22Rv1 (cell line): ENCODE measurements at regions not wholly inside any gene's neighbourhood (a gene's known extent, or its start where the extent isn't known, plus 50 kb on each side); places are given as distances from the start of the nearest gene placed in this dataset.

Experiments used
- ZFX ChIP-seq: fragments of 450-650 bp; IDR thresholded peaks from 2 replicates; pipeline ENCODE4 v1.6.1; 2017; ENCODE audit warnings: antibody characterized with exemption, borderline replicate concordance
- TF ChIP-seq, protein P1 (sequence below): fragments of 450-650 bp; IDR thresholded peaks from 2 replicates; pipeline ENCODE4 v1.5.1; 2017; ENCODE audit warnings: mild to moderate bottlenecking

DNA sequence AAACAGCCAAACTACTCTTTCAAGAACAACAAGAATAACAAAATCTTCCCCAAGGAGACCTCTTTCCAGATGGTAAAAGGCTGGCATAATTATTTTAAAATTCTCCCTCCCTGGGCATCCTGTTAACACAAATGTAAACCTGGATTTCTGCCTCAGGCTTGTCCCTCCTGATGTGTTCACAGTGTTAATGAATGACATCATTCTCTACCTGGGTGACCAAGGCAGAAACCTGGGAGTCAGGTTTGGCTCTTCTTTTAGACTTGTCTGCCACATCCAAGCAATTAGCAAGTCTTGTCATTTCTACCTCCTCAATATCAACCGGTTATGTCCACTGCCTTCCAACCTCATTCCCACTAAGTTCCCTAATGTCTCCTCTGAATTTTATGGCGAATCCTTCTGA, 368.7 kb upstream of the TBL1XR1 start:
- TF ChIP-seq, protein P1, sequence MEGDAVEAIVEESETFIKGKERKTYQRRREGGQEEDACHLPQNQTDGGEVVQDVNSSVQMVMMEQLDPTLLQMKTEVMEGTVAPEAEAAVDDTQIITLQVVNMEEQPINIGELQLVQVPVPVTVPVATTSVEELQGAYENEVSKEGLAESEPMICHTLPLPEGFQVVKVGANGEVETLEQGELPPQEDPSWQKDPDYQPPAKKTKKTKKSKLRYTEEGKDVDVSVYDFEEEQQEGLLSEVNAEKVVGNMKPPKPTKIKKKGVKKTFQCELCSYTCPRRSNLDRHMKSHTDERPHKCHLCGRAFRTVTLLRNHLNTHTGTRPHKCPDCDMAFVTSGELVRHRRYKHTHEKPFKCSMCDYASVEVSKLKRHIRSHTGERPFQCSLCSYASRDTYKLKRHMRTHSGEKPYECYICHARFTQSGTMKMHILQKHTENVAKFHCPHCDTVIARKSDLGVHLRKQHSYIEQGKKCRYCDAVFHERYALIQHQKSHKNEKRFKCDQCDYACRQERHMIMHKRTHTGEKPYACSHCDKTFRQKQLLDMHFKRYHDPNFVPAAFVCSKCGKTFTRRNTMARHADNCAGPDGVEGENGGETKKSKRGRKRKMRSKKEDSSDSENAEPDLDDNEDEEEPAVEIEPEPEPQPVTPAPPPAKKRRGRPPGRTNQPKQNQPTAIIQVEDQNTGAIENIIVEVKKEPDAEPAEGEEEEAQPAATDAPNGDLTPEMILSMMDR, result no peak
- no peak for TF ChIP-seq ZFX
